GM18907 (cell line): ENCODE measurements at regions not wholly inside any gene's neighbourhood (a gene's known extent, or its start where the extent isn't known, plus 50 kb on each side); places are given as distances from the start of the nearest gene placed in this dataset.

Source experiments
- ATAC-seq: cut with Tn5 transposase; IDR thresholded peaks from one replicate; pipeline ENCODE4 v1.9.1; 2021; ENCODE audit warnings: mild to moderate bottlenecking, moderate library complexity; ENCODE audit not compliant: unreplicated experiment

- no peak for ATAC-seq
Measured at GRCh38 chr5:162323466-162323865, 255.9 kb downstream of the GABRG2 start.

- no peak for ATAC-seq
Measured at GRCh38 chr5:162324328-162324727, 256.8 kb downstream of the GABRG2 start.

- no peak for ATAC-seq
Measured at GRCh38 chr5:162325143-162325727, 257.7 kb downstream of the GABRG2 start.

DNA sequence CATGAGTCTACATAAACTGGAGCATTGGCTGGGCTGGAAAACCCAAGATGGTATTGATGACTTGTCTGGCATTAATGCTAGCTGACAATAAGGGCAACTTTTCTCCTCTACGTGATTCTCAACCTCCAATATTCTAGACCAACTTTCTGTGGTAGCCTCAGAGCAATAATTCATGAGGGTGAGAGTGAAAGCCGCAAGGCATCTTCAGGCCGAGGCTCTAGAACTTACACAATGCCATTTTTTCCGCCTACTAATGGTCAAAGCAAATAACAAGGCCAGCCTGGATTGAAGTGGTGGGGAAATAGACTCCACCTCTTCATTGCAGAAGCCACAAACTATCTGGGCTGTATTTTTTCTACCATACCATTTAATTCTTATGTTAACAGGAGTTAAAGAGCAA lies 267.4 kb downstream of the GABRG2 start:
- no peak for ATAC-seq

DNA sequence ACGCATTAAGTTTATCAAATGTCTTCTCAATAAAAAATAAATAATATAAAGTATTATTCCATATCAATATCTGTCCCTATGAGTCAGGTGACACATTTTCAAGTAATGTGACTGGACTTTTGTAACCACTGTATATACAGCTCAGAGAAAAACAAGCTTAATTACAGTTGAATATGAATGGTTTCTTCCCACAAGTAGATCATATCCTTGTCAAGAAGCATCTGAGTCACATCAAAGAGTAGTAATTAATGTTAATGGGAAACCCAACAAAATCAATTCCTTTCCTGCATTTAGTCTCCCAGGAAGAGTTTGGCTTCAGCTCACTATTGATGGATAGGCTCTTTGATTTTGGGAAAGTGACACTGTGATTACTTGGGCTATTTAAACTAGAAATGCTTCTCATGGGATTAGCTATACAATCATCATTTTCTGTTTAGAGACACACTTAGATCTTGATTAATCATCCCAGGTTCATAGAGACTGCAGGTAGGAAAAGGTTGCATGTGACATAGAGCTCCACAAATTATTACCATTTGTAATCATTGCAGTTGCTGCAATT lies 292.9 kb downstream of the GABRG2 start:
- ATAC-seq, result no peak

DNA sequence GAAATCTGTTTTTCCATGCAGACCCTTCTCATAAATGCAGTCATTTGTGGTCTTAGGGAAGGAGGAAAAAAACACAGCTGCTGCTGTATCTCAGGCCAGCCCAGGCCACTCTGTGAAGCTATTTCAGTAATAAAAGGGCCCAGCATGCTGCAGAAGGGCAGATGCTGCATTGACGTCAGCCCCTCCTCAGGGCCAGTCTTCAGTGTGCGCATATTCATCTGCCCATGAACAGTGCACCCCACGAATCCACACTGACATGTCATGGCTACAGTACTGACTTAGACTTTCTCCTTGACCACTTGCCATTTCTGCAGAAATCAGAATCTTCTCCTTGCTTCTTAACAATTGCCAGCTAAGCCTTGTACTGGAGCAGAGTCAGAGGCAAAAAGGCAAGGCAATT lies 304.7 kb downstream of the GABRG2 start:
- ATAC-seq, result no peak

GRCh38 chr5:162377895-162378294 lies 310.3 kb downstream of the GABRG2 start:
- no peak for ATAC-seq

DNA sequence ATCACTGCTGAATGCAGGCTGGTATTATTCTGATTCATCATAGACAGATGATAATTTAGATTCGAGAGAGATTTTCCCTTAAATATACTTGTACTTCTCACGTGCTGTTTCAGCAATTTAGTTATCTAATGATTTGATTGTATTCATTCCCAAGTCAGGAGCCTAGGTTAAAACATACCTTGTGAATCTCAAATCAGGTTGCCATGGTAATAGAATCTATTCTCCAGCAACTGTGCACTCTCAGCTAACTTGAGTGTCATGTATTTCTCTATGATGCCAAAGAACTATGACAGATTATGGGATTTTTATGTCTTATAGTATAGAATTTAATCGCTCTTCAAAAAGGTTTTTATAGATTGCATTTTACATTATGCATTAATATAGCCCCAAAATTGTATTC lies 315.3 kb downstream of the GABRG2 start:
- no peak for ATAC-seq

DNA sequence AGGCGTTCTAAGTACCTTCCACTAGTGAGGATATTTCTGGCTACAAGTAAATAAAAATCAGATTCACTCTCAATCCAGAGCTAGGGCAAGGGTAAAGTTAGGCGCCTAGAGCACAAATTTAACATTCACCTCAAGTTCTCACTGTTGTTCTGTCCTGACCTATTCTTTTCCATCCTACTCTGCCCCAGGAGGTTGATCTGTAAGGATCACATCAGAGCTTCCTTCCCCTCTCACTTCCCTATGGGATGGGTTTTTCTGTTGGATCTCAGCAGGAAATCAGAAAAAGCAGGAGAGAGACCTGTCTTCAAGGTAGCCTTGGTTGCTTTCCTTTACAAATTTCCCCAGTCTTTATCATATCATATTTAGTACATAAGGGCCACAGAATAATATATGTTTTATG lies 316.7 kb downstream of the GABRG2 start:
- no peak for ATAC-seq

DNA sequence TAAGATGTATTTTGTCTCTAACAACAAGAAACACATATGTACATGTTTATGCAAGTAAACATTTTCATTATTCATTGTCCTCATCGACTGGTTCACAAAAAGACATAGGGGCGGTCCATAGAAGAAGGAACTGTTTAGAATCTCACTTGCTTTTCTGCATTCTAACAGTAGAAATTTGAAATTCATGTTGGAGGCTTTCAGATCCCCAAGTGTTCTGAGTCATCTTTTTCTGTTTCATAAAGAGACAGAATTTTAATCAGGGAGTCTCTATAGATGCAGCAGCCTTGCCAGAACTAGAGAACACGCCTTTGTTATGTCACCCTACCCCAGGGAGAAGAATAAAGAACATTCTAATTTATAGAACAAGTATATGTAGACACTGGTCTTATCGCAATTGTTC lies 324.3 kb downstream of the GABRG2 start:
- ATAC-seq, result no peak

- ATAC-seq, result no peak
Measured at GRCh38 chr5:162392336-162392735, 324.8 kb downstream of the GABRG2 start.

DNA sequence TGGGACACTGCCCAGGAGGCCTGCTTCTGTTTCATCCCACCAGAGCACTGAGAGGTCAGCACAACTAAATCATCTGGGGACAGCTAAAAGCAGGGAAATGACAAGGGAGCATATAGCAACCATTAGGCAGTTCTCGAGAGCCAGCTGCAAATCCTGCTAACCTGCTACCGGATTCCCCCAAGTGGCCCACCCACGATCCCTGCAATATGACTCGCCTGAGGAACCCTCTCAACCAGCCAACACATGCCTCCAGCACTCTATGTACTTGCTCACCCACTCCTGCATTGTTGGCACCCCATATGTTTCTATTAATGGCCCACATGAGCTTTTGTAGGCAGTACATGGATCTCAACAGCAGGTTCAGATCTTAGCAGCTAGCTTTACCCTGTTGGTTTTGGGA lies 326.0 kb downstream of the GABRG2 start:
- ATAC-seq, result no peak

- ATAC-seq, result no peak
Measured at GRCh38 chr5:162407614-162408013, 340.0 kb downstream of the GABRG2 start.

GRCh38 chr5:162410365-162410764 lies 342.8 kb downstream of the GABRG2 start:
- ATAC-seq, result no peak

GRCh38 chr5:162429142-162429541 lies 361.6 kb downstream of the GABRG2 start:
- ATAC-seq, result no peak

- ATAC-seq, result no peak
Measured at GRCh38 chr5:162434281-162434680, 366.7 kb downstream of the GABRG2 start.

DNA sequence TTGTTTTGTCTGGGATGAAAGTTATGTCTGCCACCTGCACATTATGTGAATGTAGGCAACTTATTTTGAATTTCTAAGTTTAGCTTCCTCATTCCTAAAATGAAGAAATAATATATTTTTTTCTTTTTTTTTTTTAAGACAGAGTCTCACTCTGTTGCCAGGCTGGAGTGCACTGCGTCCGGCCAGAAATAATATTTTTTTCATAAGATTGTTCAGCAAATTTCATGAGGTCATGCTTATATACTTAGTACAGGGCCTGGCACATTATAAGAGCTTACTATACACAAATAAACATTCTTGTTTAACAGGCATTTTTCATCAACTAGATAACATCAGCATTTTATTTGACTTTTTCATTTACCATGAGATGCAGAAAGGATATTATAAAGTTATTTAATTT lies 368.5 kb downstream of the GABRG2 start:
- no peak for ATAC-seq

DNA sequence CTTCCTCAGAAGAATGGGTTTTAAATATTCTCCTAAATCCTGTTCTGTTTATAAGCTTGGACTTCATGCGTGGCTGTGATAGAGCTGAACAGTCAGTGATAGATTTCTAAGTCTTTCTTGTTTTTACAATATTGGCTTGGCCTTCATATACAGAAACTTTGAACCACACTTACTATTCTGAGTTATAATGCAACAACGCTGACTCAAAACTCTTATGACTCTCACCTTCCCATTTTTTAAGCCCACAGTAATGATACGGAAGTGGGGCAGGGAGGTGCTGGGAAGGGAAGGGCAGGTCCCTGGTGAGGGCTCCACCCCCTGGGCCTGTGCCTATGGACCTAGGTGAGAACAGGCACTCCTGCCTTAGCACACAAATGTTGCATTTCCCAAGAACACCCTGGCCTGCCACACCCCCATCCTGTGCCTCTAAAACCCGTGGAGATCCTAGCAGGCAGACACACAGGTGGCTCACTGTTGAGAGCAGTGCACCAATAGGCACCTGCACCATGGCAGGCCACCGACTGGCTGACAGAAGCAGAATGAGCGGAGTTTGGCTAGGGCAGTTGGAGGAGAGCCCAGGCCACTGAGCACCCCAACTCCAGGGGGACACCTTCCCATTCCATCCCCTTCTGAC lies 376.7 kb downstream of the GABRG2 start:
- ATAC-seq, result no peak

GRCh38 chr5:162456086-162456485 lies 388.5 kb downstream of the GABRG2 start:
- no peak for ATAC-seq

GRCh38 chr5:162466011-162466410 lies 398.4 kb downstream of the GABRG2 start:
- ATAC-seq, result no peak

DNA sequence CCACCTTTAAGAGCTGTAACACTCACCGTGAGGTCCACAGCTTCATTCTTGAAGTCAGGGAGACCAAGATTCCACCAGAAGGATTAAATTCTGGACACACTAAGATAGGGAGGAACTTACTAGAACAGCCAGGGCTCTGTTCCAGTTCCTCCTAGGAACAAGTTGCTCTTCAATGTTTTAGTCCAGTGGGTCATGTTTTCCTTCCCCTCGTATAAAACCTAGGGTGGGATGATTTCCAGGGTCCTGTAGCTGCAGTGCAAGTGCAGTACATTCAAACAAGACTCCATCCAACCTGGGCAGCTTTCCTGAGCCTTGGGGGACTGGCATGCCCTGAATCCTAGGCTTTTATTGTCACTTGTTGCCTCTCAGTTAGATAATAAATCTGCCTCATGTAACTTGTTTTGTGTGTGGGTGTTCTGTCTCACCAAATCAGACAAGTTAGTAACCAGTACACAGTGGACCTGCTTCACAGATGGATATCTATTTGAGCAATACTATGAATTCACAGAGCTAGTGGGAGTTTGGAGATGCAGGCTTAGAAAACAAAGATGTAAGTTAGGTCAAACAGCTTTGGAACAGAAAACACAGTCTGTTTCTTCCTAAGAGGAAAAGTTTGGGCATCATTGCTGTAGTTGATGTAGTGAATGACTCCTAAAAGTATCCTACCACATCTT lies 405.6 kb downstream of the GABRG2 start:
- no peak for ATAC-seq

- peak; percentile 79 for ATAC-seq
Measured at GRCh38 chr5:162474239-162474638, 406.7 kb downstream of the GABRG2 start.
